Fibroblast of lung (primary cell): ENCODE measurements at regions not wholly inside any gene's neighbourhood (a gene's known extent, or its start where the extent isn't known, plus 50 kb on each side); places are given as distances from the start of the nearest gene placed in this dataset.
"Not testable (repeated sequence)": the region's sequence is repeated elsewhere in the genome, so short reads cannot be mapped to it uniquely, and the experiment has no call there.

ENCODE experiments used
- DNase-seq, 2 donors: peaks; one replicate each; pipeline versions ENCODE4 v3.0.0 to v3.0.0-alpha.2; 2010; ENCODE audit warnings: low read depth in 2 of 2
- H2AFZ ChIP-seq: 2 replicates; pipeline ENCODE4 v1.5.1; 2012; ENCODE audit warnings: low read length, control low read depth, inconsistent platforms
- H3K27ac ChIP-seq: 2 replicates; pipeline ENCODE4 v1.5.1; 2011; ENCODE audit warnings: low read length, control low read depth; ENCODE audit not compliant: insufficient read depth
- H3K27me3 ChIP-seq: 2 replicates; pipeline ENCODE4 v1.5.1; 2011; ENCODE audit warnings: mild to moderate bottlenecking, low read length; ENCODE audit not compliant: control insufficient read depth, insufficient read depth
- H3K36me3 ChIP-seq: 2 replicates; pipeline ENCODE4 v1.5.1; 2011; ENCODE audit warnings: low read length; ENCODE audit not compliant: control insufficient read depth, insufficient read depth
- H3K4me1 ChIP-seq: 2 replicates; pipeline ENCODE4 v1.5.1; 2011; ENCODE audit warnings: low read length; ENCODE audit not compliant: control insufficient read depth, insufficient read depth; ENCODE audit errors: extremely low read depth
- H3K4me2 ChIP-seq: 2 replicates; pipeline ENCODE4 v1.5.1; 2011; ENCODE audit warnings: low read length, control low read depth; ENCODE audit not compliant: insufficient read depth; ENCODE audit errors: extremely low read depth
- H3K4me3 ChIP-seq, 4 experiments: fragments of 200-600 bp in 1 of 4; sonication (generic) in 1 of 4; replicated peaks in 1 of 4; 2 replicates each; pipeline ENCODE4 v1.5.1; 2011 to 2016; ENCODE audit warnings: low read length in 4 of 4, low read depth in 3 of 4, mild to moderate bottlenecking in 3 of 4, control low read depth in 2 of 4, inconsistent platforms in 1 of 4, mixed read lengths in 1 of 4; ENCODE audit not compliant: insufficient read depth in 1 of 4; ENCODE audit errors: control extremely low read depth in 1 of 4
- H3K79me2 ChIP-seq: 2 replicates; pipeline ENCODE4 v1.5.1; 2012; ENCODE audit warnings: mild to moderate bottlenecking, low read length, inconsistent platforms; ENCODE audit not compliant: control insufficient read depth, insufficient read depth
- H3K9ac ChIP-seq: 2 replicates; pipeline ENCODE4 v1.5.1; 2011; ENCODE audit warnings: mild to moderate bottlenecking, low read length, control low read depth; ENCODE audit not compliant: insufficient read depth
- H3K9me3 ChIP-seq: 2 replicates; pipeline ENCODE4 v1.5.1; 2012; ENCODE audit warnings: low read depth, low read length; ENCODE audit not compliant: control insufficient read depth, insufficient read depth
- H4K20me1 ChIP-seq: 2 replicates; pipeline ENCODE4 v1.5.1; 2011; ENCODE audit warnings: low read length; ENCODE audit not compliant: control insufficient read depth, insufficient read depth; ENCODE audit errors: extremely low read depth
- EZH2 ChIP-seq: IDR thresholded peaks from 2 replicates; pipeline ENCODE4 v1.5.1; 2012; ENCODE audit warnings: low read length, control low read depth, mild to moderate bottlenecking; ENCODE audit errors: missing control alignments
- TF ChIP-seq, protein P1 (sequence below), 2 donors: IDR thresholded peaks in 1 of 2; conservative IDR thresholded peaks in 1 of 2; 1 replicate in 1 of 2; 2 replicates in 1 of 2; pipeline ENCODE4 v1.5.1; 2011 to 2012; ENCODE audit warnings: low read length in 2 of 2, control low read depth in 1 of 2, inconsistent platforms in 1 of 2, low read depth in 1 of 2, mild to moderate bottlenecking in 1 of 2

DNA sequence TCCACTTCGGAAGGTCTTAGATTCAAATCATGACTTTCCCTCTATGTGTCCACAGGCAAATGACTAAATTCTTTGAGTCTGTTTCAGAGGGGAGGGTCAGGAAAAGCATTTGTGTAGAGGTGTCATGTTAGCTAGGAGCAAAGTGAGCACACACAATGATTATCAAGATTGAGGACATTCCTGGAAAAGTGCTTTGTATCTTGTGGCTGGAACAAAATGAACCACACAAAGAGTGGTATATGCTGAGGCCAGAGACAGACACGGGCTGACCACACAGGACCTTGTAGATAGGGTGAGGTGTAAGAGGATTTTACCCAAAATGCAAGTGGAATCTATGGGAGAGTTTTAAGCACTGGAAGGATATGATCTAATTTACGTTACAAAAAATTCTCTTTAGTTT is 245.3 kb upstream of the NMUR2 start:
- H4K20me1 ChIP-seq = no peaks in the 10 kb centered on the region

DNA sequence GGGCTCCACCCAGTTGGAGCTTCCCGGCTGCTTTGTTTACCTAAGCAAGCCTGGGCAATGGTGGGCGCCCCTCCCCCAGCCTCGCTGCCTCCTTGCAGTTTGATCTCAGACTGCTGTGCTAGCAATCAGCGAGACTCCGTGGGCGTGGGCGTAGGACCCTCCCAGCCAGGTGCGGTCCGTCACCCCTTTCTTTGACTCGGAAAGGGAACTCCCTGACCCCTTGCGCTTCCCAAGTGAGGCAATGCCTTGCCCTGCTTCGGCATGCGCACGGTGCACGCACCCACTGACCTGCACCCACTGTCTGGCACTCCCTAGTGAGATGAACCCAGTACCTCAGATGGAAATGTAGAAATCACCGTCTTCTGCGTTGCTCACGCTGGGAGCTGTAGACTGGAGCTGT is 254.4 kb upstream of the NMUR2 start:
- H3K27ac ChIP-seq, H3K79me2 ChIP-seq, H4K20me1 ChIP-seq, H3K4me1 ChIP-seq, H3K9me3 ChIP-seq, H2AFZ ChIP-seq, H3K9ac ChIP-seq, H3K27me3 ChIP-seq, H3K4me3 ChIP-seq, H3K4me2 ChIP-seq, DNase-seq, H3K36me3 ChIP-seq: not testable (repeated sequence)

More for the DNA sequence above, 245.3 kb upstream of the NMUR2 start:
- DNase-seq = no peak
- Histone ChIP-seq H3K27ac (no peak overlapping the region), H3K4me1 (no peaks in the 10 kb centered on the region), H3K79me2 (no peaks in the 10 kb centered on the region), H2AFZ (no peak overlapping the region), H3K4me2 (no peak overlapping the region), H3K27me3 (no peaks in the 10 kb centered on the region), H3K4me3 (no peak overlapping the region), H3K36me3 (no peaks in the 10 kb centered on the region), H3K9ac (no peak overlapping the region), H3K9me3 (no peaks in the 10 kb centered on the region)
- no peak for TF ChIP-seq EZH2
- TF ChIP-seq, protein P1, sequence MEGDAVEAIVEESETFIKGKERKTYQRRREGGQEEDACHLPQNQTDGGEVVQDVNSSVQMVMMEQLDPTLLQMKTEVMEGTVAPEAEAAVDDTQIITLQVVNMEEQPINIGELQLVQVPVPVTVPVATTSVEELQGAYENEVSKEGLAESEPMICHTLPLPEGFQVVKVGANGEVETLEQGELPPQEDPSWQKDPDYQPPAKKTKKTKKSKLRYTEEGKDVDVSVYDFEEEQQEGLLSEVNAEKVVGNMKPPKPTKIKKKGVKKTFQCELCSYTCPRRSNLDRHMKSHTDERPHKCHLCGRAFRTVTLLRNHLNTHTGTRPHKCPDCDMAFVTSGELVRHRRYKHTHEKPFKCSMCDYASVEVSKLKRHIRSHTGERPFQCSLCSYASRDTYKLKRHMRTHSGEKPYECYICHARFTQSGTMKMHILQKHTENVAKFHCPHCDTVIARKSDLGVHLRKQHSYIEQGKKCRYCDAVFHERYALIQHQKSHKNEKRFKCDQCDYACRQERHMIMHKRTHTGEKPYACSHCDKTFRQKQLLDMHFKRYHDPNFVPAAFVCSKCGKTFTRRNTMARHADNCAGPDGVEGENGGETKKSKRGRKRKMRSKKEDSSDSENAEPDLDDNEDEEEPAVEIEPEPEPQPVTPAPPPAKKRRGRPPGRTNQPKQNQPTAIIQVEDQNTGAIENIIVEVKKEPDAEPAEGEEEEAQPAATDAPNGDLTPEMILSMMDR (conservative IDR thresholded peaks at IDR 0.05 in 1 of 2, IDR thresholded peaks at IDR 0.05 in 1 of 2; ENCODE audit: low read depth in 1 of 2, low read length in 2 of 2) = no peak

DNA sequence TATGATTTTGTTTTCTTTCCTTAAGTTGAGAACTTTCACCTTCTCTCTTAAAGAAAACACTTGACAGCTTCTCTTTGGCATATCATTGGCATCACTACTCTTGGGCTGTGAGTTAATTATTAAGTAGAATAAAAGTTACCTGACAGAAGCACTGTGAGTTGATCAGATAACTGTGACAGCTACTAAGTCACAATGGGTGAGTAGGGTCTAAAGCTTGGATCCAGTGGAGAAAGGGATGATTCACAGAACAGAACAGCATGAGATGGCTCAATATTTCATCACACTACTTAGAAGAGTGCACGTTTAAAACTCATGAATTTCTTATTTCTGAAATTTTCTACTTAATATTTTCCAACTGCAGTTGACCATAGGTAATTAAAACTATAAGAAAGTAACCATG is 268.5 kb upstream of the NMUR2 start:
- H3K9ac ChIP-seq = no peak overlapping the region
- no peaks in the 10 kb centered on the region for H3K36me3 ChIP-seq
- no peaks in the 10 kb centered on the region for H3K27me3 ChIP-seq
- TF ChIP-seq, protein P1 (conservative IDR thresholded peaks at IDR 0.05 in 1 of 2, IDR thresholded peaks at IDR 0.05 in 1 of 2; ENCODE audit: low read depth in 1 of 2, low read length in 2 of 2) = no peak
- no peak for TF ChIP-seq EZH2
- H3K27ac ChIP-seq = no peak overlapping the region
- H3K4me2 ChIP-seq = no peak overlapping the region
- H3K9me3 ChIP-seq = no peaks in the 10 kb centered on the region
- no peak overlapping the region for H3K4me3 ChIP-seq
- no peaks in the 10 kb centered on the region for H3K4me1 ChIP-seq
- no peak for DNase-seq
- no peaks in the 10 kb centered on the region for H3K79me2 ChIP-seq
- no peak overlapping the region for H2AFZ ChIP-seq
- H4K20me1 ChIP-seq = no peaks in the 10 kb centered on the region
